Neural progenitor cell (in vitro differentiated cells): ENCODE measurements at regions not wholly inside any gene's neighbourhood (a gene's known extent, or its start where the extent isn't known, plus 50 kb on each side); places are given as distances from the start of the nearest gene placed in this dataset.

Experiments
- EZH2 ChIP-seq: fragments of 200-600 bp; sonication (generic); IDR thresholded peaks from 2 replicates; pipeline ENCODE4 v1.6.1; 2017; ENCODE audit warnings: antibody characterized with exemption, mild to moderate bottlenecking, moderate library complexity
- EZH2phosphoT487 ChIP-seq: fragments of 200-600 bp; sonication (generic); IDR thresholded peaks from 2 replicates; pipeline ENCODE4 v1.6.1; 2017; ENCODE audit warnings: antibody characterized with exemption
- TF ChIP-seq, protein P1 (sequence below): fragments of 200-600 bp; sonication (generic); IDR thresholded peaks from 2 replicates; pipeline ENCODE4 v1.5.1; 2017; ENCODE audit warnings: antibody characterized with exemption, mild to moderate bottlenecking

DNA sequence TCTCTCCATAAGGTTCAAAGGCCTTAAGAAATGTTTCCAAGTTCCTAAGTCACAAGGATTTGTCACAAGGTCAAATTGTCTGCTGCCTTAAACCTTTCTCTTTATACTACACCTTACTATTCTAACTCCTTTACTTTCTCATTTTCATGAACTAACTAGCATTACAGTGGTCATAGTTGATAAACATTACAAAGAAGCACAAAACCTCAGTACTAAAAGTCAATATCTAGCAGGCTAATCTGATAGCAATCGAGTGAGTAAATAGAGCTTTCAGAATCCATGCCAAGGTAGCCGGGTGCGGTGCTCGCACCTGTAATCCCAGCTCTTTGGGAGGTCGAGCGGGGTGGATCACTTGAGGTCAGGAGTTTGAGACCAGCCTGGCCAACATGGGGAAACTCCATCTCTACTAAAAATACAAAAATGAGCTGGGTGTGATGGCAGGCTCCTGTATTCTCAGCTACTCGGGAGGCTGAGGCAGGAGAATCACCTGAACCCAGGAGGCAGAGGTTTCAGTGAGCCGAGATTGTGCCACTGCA is 510.0 kb downstream of the GBA3 start:
- TF ChIP-seq, protein P1, sequence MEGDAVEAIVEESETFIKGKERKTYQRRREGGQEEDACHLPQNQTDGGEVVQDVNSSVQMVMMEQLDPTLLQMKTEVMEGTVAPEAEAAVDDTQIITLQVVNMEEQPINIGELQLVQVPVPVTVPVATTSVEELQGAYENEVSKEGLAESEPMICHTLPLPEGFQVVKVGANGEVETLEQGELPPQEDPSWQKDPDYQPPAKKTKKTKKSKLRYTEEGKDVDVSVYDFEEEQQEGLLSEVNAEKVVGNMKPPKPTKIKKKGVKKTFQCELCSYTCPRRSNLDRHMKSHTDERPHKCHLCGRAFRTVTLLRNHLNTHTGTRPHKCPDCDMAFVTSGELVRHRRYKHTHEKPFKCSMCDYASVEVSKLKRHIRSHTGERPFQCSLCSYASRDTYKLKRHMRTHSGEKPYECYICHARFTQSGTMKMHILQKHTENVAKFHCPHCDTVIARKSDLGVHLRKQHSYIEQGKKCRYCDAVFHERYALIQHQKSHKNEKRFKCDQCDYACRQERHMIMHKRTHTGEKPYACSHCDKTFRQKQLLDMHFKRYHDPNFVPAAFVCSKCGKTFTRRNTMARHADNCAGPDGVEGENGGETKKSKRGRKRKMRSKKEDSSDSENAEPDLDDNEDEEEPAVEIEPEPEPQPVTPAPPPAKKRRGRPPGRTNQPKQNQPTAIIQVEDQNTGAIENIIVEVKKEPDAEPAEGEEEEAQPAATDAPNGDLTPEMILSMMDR: no peak
- TF ChIP-seq EZH2phosphoT487 (no peak), EZH2 (no peak)
